ENCODE measurements at regions not wholly inside any gene's neighbourhood (a gene's known extent, or its start where the extent isn't known, plus 50 kb on each side); places are given as distances from the start of the nearest gene placed in this dataset.

GRCh38 chr1:185375583-185375982 lies 58.5 kb upstream of the IVNS1ABP start:
- H2BK15ac ChIP-seq (ENCODE audit: low read depth, low read length), result no peak overlapping the region
- H4K5ac ChIP-seq (ENCODE audit: insufficient read length, low read depth, low read length), result no peak overlapping the region
- H2BK5ac ChIP-seq (ENCODE audit: insufficient read length, low read length), result no peak overlapping the region
- no peak overlapping the region for H4K8ac ChIP-seq (replicated peaks; ENCODE audit: insufficient read length, low read depth, low read length)
- no peak overlapping the region for H3K4me2 ChIP-seq (ENCODE audit: insufficient read depth, insufficient read length, low read length)
- H2BK12ac ChIP-seq (ENCODE audit: insufficient read length, low read depth, low read length), result no peak overlapping the region
- Mint-ChIP-seq H3K27me3 (ENCODE audit: low read depth) (no peaks in the 10 kb centered on the region), H3K9me3 (peaks cover 0 to 3% of the 10 kb centered on the region in 2 experiments; a peak in 2 of 5 replicates), H3K27ac (no peak overlapping the region), H3K4me1 (peaks cover 15% of the 10 kb centered on the region in 2 experiments), H3K36me3 (ENCODE audit: insufficient read depth in 1 of 3, low read depth in 3 of 3) (0 out of 7 replicates have a peak, but pooled peaks cover 0 to 2% (median 0%) of the 10 kb centered on the region in 3 experiments), H3K4me3 (no peak overlapping the region)
- no peak overlapping the region for H4K91ac ChIP-seq (ENCODE audit: insufficient read length, low read depth, low read length)
- WGBS (ENCODE audit: extremely low coverage, insufficient read length, low lambda C conversion rate), result no CpG with 5 or more reads among the region's 6 CpGs
- H3K14ac ChIP-seq (ENCODE audit: insufficient read depth, low read length), result no peak overlapping the region
- no peak overlapping the region for H3K56ac ChIP-seq (ENCODE audit: insufficient read length, low read depth, low read length)
- H3K9me3 ChIP-seq (ENCODE audit: control insufficient read depth, low read depth, low read length), result no peaks in the 10 kb centered on the region
- no peak overlapping the region for H2BK120ac ChIP-seq (ENCODE audit: low read depth, low read length, poor library complexity, severe bottlenecking)
- no peak for DNase-seq
- H3K18ac ChIP-seq (ENCODE audit: insufficient read length, low read depth, low read length), result no peak overlapping the region
- H3K9ac ChIP-seq (ENCODE audit: extremely low read depth, insufficient read length, low read length), result no peak overlapping the region
- TF ChIP-seq CTCF (conservative IDR thresholded peaks at IDR 0.05), result no peak
- H3K4ac ChIP-seq (ENCODE audit: low read depth, low read length), result no peak overlapping the region
- no peak overlapping the region for H3K27ac ChIP-seq (ENCODE audit: insufficient read length, low read depth, low read length)
- H2AK5ac ChIP-seq (ENCODE audit: insufficient read length, low read length), result no peak overlapping the region
- H3K23me2 ChIP-seq (ENCODE audit: insufficient read length, low read depth, low read length, poor library complexity, severe bottlenecking), result no peaks in the 10 kb centered on the region
- H3K23ac ChIP-seq (ENCODE audit: insufficient read length, low read depth, low read length), result no peak overlapping the region
- H2AFZ ChIP-seq (ENCODE audit: low read length), result no peak overlapping the region
- H3K79me2 ChIP-seq (ENCODE audit: insufficient read depth, low read length), result no peaks in the 10 kb centered on the region
- H3K27me3 ChIP-seq (ENCODE audit: insufficient read depth, low read length), result no peaks in the 10 kb centered on the region
- no peak overlapping the region for H3T11ph ChIP-seq (ENCODE audit: low read length)
- no peaks in the 10 kb centered on the region for H4K20me1 ChIP-seq (ENCODE audit: control insufficient read depth, insufficient read depth, insufficient read length)
- H2BK20ac ChIP-seq (ENCODE audit: low read depth, low read length, poor library complexity, severe bottlenecking), result no peak overlapping the region
- no peaks in the 10 kb centered on the region for H3K4me1 ChIP-seq (ENCODE audit: insufficient read depth, low read length)
- H3K79me1 ChIP-seq (ENCODE audit: insufficient read depth, low read depth, low read length, poor library complexity, severe bottlenecking), result no peaks in the 10 kb centered on the region

Data from H9 (cell line).